Body of pancreas (tissue), 4 donors: ENCODE measurements at regions not wholly inside any gene's neighbourhood (a gene's known extent, or its start where the extent isn't known, plus 50 kb on each side); places are given as distances from the start of the nearest gene placed in this dataset.

ENCODE experiments used
- CTCF ChIP-seq, 7 experiments: fragments of 450-650 bp in 4 of 7; fragments of 200-600 bp in 3 of 7; sonication (generic) in 3 of 7; IDR thresholded peaks; one replicate each; pipeline ENCODE4 v1.5.1; 2016 to 2019; ENCODE audit warnings: antibody characterized with exemption in 7 of 7
- POLR2A ChIP-seq, 3 donors: fragments of 450-650 bp; IDR thresholded peaks; one replicate each; pipeline ENCODE4 v1.6.1; 2016; ENCODE audit warnings: antibody characterized with exemption in 3 of 3, mild to moderate bottlenecking in 2 of 3

- TF ChIP-seq CTCF (IDR thresholded peaks at IDR 0.05) (no peak), POLR2A (IDR thresholded peaks at IDR 0.05) (no peak)
These were observed 577.9 kb downstream of the ISL1 start for GRCh38 chr5:51961154-51961562.
